ENCODE measurements at regions not wholly inside any gene's neighbourhood (a gene's known extent, or its start where the extent isn't known, plus 50 kb on each side); places are given as distances from the start of the nearest gene placed in this dataset.

DNA sequence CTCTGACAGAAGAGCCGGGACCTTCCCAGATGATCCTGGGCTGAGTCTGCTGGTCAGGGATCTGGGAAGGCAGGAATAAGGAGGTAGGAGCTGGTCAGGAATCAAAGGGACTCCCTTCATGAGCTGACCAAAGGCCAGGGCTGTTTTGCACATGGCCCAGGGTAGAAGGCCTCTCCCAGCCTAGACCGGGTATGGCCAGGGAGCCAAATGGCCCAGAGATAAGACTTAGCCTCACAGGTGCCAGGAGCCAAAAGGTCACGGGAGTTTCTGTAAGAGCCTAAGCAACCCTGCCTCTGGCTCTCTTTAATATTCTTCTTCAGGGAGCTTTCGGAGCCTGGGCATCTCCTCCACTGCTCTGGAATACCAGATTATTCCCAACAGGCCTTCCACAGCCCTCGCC, 191.3 kb upstream of the PWP1 start:
- H3K4me1 Mint-ChIP-seq (ENCODE audit: low read depth): peaks cover 31% of the 10 kb centered on the region
- H3K9me3 Mint-ChIP-seq (ENCODE audit: low read depth): peaks cover 6% of the 10 kb centered on the region
- no peak overlapping the region for H3K27ac Mint-ChIP-seq
- no peaks in the 10 kb centered on the region for H3K27me3 Mint-ChIP-seq
- H3K4me3 Mint-ChIP-seq: no peak overlapping the region
- peaks cover 13% of the 10 kb centered on the region for H3K36me3 Mint-ChIP-seq

GRCh38 chr12:107495604-107496003, 190.0 kb upstream of the PWP1 start:
- Mint-ChIP-seq H3K4me3 (no peak overlapping the region), H3K36me3 (peaks cover 13% of the 10 kb centered on the region), H3K4me1 (ENCODE audit: low read depth) (peaks cover 31% of the 10 kb centered on the region), H3K9me3 (ENCODE audit: low read depth) (peaks cover 6% of the 10 kb centered on the region), H3K27me3 (no peaks in the 10 kb centered on the region), H3K27ac (no peak overlapping the region)

DNA sequence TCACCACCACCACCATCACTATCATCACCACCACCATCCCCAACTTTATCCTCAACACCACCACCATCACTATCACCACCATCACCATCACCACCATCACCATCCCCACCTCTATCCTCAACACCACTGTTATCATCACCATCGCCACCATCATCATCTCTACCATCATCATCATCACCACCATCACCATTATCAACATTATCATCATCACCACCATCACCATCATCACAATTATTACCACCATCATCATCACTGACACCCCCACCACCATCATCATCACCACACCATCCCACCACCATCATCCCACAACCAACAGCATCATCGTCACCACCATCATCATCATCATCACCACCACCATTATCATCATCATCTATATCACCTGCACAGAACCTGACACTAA, 188.4 kb upstream of the PWP1 start:
- Mint-ChIP-seq H3K4me1 (ENCODE audit: low read depth) (peaks cover 30% of the 10 kb centered on the region), H3K4me3 (no peak overlapping the region), H3K36me3 (peaks cover 15% of the 10 kb centered on the region), H3K27me3 (no peaks in the 10 kb centered on the region), H3K27ac (no peak overlapping the region), H3K9me3 (ENCODE audit: low read depth) (peaks cover 6% of the 10 kb centered on the region)

- no peaks in the 10 kb centered on the region for H3K27me3 Mint-ChIP-seq
- H3K4me3 Mint-ChIP-seq: no peak overlapping the region
- peaks cover 6% of the 10 kb centered on the region for H3K9me3 Mint-ChIP-seq (ENCODE audit: low read depth)
- H3K36me3 Mint-ChIP-seq: peaks cover 18% of the 10 kb centered on the region
- H3K27ac Mint-ChIP-seq: no peak overlapping the region
- peaks cover 13% of the 10 kb centered on the region for H3K4me1 Mint-ChIP-seq (ENCODE audit: low read depth)
Measured at GRCh38 chr12:107500307-107500706, 185.3 kb upstream of the PWP1 start.

DNA sequence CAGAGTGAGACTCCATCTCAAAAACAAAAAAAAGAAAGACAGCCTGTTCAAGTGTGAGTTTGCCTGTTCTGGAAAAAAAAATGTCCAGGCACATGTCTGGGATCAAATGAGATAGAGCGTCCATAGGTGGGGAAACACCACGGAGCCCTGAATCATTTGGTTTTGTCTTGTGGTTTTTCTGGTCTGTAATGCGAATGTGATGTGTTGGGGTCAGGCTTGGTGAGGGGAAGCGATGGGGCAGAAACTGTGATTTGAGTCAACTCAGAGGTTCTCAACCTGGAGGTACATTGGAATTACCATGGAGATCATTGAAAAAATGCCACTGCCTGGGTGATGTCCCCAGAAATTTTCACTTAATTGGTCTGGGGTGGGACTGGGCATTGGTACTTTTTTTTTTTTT, 183.9 kb upstream of the PWP1 start:
- no peak overlapping the region for H3K27ac Mint-ChIP-seq
- no peak overlapping the region for H3K4me3 Mint-ChIP-seq

DNA sequence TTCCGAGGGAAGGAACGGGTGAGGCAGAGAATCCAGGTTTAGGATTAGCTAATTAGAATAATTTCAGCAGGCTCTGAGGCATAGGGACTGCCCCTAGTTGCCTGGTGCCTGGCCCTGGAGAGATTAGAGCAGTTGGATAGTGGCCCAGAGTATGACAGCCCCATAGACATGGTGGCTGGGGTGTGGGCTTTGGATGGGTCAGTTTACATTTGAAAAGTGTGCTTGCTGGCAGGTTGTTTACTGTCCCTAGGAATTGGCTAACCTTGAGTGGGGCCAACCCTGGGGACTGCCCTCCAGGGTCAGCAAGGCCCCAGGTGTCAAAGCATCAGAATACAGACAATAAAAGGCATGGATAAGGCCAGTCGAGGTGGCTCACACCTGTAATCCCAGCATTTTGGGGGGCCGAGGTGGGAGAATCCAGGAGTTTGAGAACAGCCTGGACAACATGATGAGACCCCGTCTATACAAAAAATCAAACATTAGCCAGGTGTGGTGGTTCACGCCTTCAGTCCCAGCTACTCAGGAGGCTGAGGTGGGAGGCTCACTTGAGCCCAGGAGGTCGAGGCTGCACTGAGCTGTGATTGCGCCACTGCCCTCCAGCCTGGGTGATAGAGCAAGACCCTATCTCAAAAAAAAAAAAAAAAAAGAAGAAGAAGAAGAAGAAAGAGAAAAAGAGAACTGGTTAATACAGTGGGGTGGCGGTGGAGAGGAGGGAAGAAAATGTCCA, 182.3 kb upstream of the PWP1 start:
- Mint-ChIP-seq H3K9me3 (ENCODE audit: low read depth) (no peaks in the 10 kb centered on the region), H3K4me3 (no peak overlapping the region), H3K4me1 (ENCODE audit: low read depth) (peaks cover 14% of the 10 kb centered on the region), H3K27me3 (no peaks in the 10 kb centered on the region), H3K27ac (no peak overlapping the region), H3K36me3 (peaks cover 8% of the 10 kb centered on the region)

More for the DNA sequence above, 183.9 kb upstream of the PWP1 start:
- H3K4me1 Mint-ChIP-seq (ENCODE audit: low read depth): peaks cover 11% of the 10 kb centered on the region
- H3K36me3 Mint-ChIP-seq: peaks cover 19% of the 10 kb centered on the region
- H3K9me3 Mint-ChIP-seq (ENCODE audit: low read depth): peaks cover 6% of the 10 kb centered on the region
- H3K27me3 Mint-ChIP-seq: no peaks in the 10 kb centered on the region

- peaks cover 8% of the 10 kb centered on the region for H3K36me3 Mint-ChIP-seq
- no peaks in the 10 kb centered on the region for H3K9me3 Mint-ChIP-seq (ENCODE audit: low read depth)
- no peak overlapping the region for H3K4me3 Mint-ChIP-seq
- H3K27me3 Mint-ChIP-seq: no peaks in the 10 kb centered on the region
- peaks cover 14% of the 10 kb centered on the region for H3K4me1 Mint-ChIP-seq (ENCODE audit: low read depth)
- H3K27ac Mint-ChIP-seq: no peak overlapping the region
Measured at GRCh38 chr12:107503887-107504885, 181.4 kb upstream of the PWP1 start.

DNA sequence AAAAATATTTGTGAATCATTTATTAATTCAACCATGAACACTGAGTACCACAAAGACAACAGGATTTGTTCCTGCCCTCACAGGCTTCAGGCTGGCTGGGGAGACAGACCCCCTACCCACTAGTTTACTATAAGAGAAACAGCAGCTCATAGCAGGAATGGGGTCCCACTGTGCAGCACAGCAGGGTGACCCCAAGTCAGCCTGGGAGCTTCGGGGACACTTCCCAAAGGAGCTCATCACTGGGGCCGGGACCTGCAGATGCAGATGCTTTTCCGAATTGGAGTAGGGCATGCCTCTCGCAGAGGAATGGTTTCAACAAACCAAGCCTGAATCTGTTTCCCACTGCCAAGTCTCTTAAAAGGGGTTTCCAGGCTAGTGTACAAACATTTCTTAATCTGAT, 176.2 kb upstream of the PWP1 start:
- Mint-ChIP-seq H3K27ac (no peak overlapping the region), H3K4me1 (ENCODE audit: low read depth) (peaks cover 5% of the 10 kb centered on the region)

GRCh38 chr12:107510211-107510610, 175.4 kb upstream of the PWP1 start:
- Mint-ChIP-seq H3K4me3 (no peak overlapping the region), H3K9me3 (ENCODE audit: low read depth) (no peaks in the 10 kb centered on the region), H3K27me3 (no peaks in the 10 kb centered on the region), H3K36me3 (peaks cover 2% of the 10 kb centered on the region), H3K4me1 (ENCODE audit: low read depth) (peaks cover 11% of the 10 kb centered on the region), H3K27ac (no peak overlapping the region)

More for the DNA sequence above, 176.2 kb upstream of the PWP1 start:
- Mint-ChIP-seq H3K36me3 (peaks cover 6% of the 10 kb centered on the region), H3K4me3 (no peak overlapping the region), H3K9me3 (ENCODE audit: low read depth) (no peaks in the 10 kb centered on the region), H3K27me3 (no peaks in the 10 kb centered on the region)

DNA sequence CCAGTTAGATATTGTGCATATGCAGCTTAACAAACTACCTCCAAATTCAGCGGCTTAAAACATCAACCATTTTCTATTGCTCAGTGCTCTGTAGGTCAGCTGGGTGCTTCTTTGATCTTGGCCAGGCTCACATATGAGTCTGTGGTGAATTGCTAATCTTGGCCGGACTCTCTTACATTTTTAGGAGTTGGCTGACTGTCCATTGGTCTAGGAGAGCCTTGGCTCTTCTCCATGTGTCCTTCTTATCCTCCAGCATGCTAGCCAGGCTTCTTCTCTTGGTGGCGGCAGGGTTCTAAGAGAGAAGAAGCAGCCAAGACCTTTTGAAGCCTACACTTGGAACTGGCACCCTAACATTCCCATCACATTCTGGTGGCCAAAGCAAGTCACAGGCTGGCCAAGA, 174.3 kb upstream of the PWP1 start:
- H3K36me3 Mint-ChIP-seq: peaks cover 2% of the 10 kb centered on the region
- no peaks in the 10 kb centered on the region for H3K9me3 Mint-ChIP-seq (ENCODE audit: low read depth)
- no peak overlapping the region for H3K27ac Mint-ChIP-seq
- H3K4me1 Mint-ChIP-seq (ENCODE audit: low read depth): peaks cover 18% of the 10 kb centered on the region
- H3K4me3 Mint-ChIP-seq: no peak overlapping the region
- no peaks in the 10 kb centered on the region for H3K27me3 Mint-ChIP-seq

GRCh38 chr12:107512391-107512790, 173.2 kb upstream of the PWP1 start:
- Mint-ChIP-seq H3K27me3 (no peaks in the 10 kb centered on the region), H3K4me3 (no peak overlapping the region), H3K9me3 (ENCODE audit: low read depth) (no peaks in the 10 kb centered on the region), H3K27ac (no peak overlapping the region), H3K36me3 (peaks cover 2% of the 10 kb centered on the region), H3K4me1 (ENCODE audit: low read depth) (peaks cover 19% of the 10 kb centered on the region)

- Mint-ChIP-seq H3K27me3 (no peaks in the 10 kb centered on the region), H3K4me1 (ENCODE audit: low read depth) (peaks cover 14% of the 10 kb centered on the region), H3K27ac (no peak overlapping the region), H3K36me3 (peaks cover 4% of the 10 kb centered on the region), H3K4me3 (no peak overlapping the region), H3K9me3 (ENCODE audit: low read depth) (no peaks in the 10 kb centered on the region)
Measured at GRCh38 chr12:107513184-107513583, 172.4 kb upstream of the PWP1 start.

DNA sequence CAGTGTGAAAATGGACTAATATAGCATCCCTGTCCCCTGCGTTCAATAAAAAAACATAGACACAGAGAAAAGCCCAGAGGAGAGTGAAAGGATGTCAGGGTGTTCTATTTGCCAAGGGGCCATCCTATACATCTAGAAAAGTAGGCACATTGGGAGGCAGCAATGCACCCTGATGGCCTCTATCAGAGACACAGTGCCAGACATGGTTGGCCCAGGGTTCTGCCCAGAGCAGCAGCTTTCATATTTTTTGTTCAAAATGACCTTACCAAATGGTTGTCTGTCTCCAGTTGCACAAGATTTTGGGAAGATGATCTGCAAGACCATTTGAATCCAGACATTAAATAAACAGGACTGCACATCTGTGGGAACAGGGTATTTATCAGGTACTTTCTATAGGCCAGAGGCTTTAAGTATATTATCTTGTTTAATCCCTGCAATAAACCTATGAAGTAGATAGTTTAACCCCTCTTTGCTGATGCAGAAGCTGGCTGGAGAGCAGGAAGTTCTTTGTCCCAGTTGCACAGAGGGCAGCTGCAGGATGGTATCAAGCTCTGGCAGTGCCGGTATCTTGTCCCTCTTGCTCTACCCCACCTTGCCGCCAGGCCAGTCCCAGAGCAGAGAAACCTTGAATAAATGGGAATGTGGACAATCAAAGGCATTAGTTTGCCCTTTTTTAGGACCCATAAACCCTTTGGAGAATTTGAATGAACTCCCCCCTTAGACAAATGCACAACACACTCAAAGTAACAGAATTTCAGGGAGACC, 171.8 kb upstream of the PWP1 start:
- peaks cover 14% of the 10 kb centered on the region for H3K4me1 Mint-ChIP-seq (ENCODE audit: low read depth)
- H3K36me3 Mint-ChIP-seq: peaks cover 4% of the 10 kb centered on the region
- no peak overlapping the region for H3K4me3 Mint-ChIP-seq
- H3K27me3 Mint-ChIP-seq: no peaks in the 10 kb centered on the region
- no peaks in the 10 kb centered on the region for H3K9me3 Mint-ChIP-seq (ENCODE audit: low read depth)
- H3K27ac Mint-ChIP-seq: no peak overlapping the region

- H3K4me1 Mint-ChIP-seq (ENCODE audit: low read depth): peaks cover 14% of the 10 kb centered on the region
- H3K9me3 Mint-ChIP-seq (ENCODE audit: low read depth): no peaks in the 10 kb centered on the region
- no peaks in the 10 kb centered on the region for H3K27me3 Mint-ChIP-seq
- no peak overlapping the region for H3K4me3 Mint-ChIP-seq
- H3K36me3 Mint-ChIP-seq: peaks cover 10% of the 10 kb centered on the region
- peak overlapping the region; percentile 17 for H3K27ac Mint-ChIP-seq
Measured at GRCh38 chr12:107514887-107515445, 170.6 kb upstream of the PWP1 start.
